ENCODE measurements at regions not wholly inside any gene's neighbourhood (a gene's known extent, or its start where the extent isn't known, plus 50 kb on each side); places are given as distances from the start of the nearest gene placed in this dataset.

GRCh38 chr2:150085478-150085877 lies 402.0 kb downstream of the RND3 start:
- H3K27me3 ChIP-seq = no peaks in the 10 kb centered on the region
- no peak overlapping the region for H3K27ac ChIP-seq
- H3K4me1 ChIP-seq = no peaks in the 10 kb centered on the region
- FAIRE-seq (no peak), DNase-seq (no peak), ATAC-seq (no peak)
- intact Hi-C loops (cut with DNase I) = no loop called here
- 93 to 98% methylated on average over 2 of the region's 2 CpGs for WGBS, 2 donors
- no peak for TF ChIP-seq CTCF (IDR thresholded peaks at IDR 0.05)
- no peaks in the 10 kb centered on the region for H3K36me3 ChIP-seq
- no peaks in the 10 kb centered on the region for H3K9me3 ChIP-seq
- no peak overlapping the region for H3K4me3 ChIP-seq

- Histone ChIP-seq H3K36me3 (no peaks in the 10 kb centered on the region), H3K9me3 (no peaks in the 10 kb centered on the region), H3K4me1 (no peaks in the 10 kb centered on the region), H3K27me3 (no peaks in the 10 kb centered on the region), H3K27ac (no peak overlapping the region), H3K4me3 (no peak overlapping the region)
- ATAC-seq (no peak), DNase-seq (no peak), FAIRE-seq (no peak)
- intact Hi-C loops (cut with DNase I) = no loop called here
- 76 to 88% methylated on average over 4 of the region's 4 CpGs for WGBS, 2 donors
- TF ChIP-seq CTCF (IDR thresholded peaks at IDR 0.05) = no peak
Observed at GRCh38 chr2:150081775-150082481, 405.5 kb downstream of the RND3 start.

- no peak for FAIRE-seq
- no peak overlapping the region for H3K4me3 ChIP-seq
- no peak overlapping the region for H3K27ac ChIP-seq
- TF ChIP-seq CTCF (IDR thresholded peaks at IDR 0.05) = no peak
- no peaks in the 10 kb centered on the region for H3K36me3 ChIP-seq
- H3K4me1 ChIP-seq = no peaks in the 10 kb centered on the region
- H3K9me3 ChIP-seq = no peaks in the 10 kb centered on the region
- no peak for ATAC-seq
- no peaks in the 10 kb centered on the region for H3K27me3 ChIP-seq
- 80 to 82% methylated on average over 1 of the region's 1 CpG for WGBS, 2 donors
- intact Hi-C loops (cut with DNase I) = no loop called here
- DNase-seq = no peak
Observed at GRCh38 chr2:150076281-150076680, 411.2 kb downstream of the RND3 start.

GRCh38 chr2:150075831-150076230 lies 411.6 kb downstream of the RND3 start:
- no peak for TF ChIP-seq CTCF (IDR thresholded peaks at IDR 0.05)
- FAIRE-seq (no peak), ATAC-seq (no peak), DNase-seq (no peak)
- no peaks in the 10 kb centered on the region for H3K36me3 ChIP-seq
- intact Hi-C loops (cut with DNase I) = no loop called here
- no peaks in the 10 kb centered on the region for H3K4me1 ChIP-seq
- H3K9me3 ChIP-seq = no peaks in the 10 kb centered on the region
- H3K4me3 ChIP-seq = no peak overlapping the region
- no peaks in the 10 kb centered on the region for H3K27me3 ChIP-seq
- no peak overlapping the region for H3K27ac ChIP-seq
- 71 to 76% methylated on average over 2 of the region's 2 CpGs for WGBS, 2 donors

GRCh38 chr2:150066490-150066889 lies 421.0 kb downstream of the RND3 start:
- intact Hi-C loops (cut with DNase I) = no loop called here
- Histone ChIP-seq H3K27ac (no peak overlapping the region), H3K4me1 (no peaks in the 10 kb centered on the region), H3K27me3 (no peaks in the 10 kb centered on the region), H3K4me3 (no peak overlapping the region), H3K36me3 (no peaks in the 10 kb centered on the region), H3K9me3 (no peaks in the 10 kb centered on the region)
- DNase-seq (no peak), FAIRE-seq (no peak), ATAC-seq (no peak)
- TF ChIP-seq CTCF (IDR thresholded peaks at IDR 0.05) = no peak
- 91 to 93% methylated on average over 1 of the region's 1 CpG for WGBS, 2 donors
